NCI-H187 (cell line): ENCODE measurements at regions not wholly inside any gene's neighbourhood (a gene's known extent, or its start where the extent isn't known, plus 50 kb on each side); places are given as distances from the start of the nearest gene placed in this dataset.

Source experiments
- DNase-seq, 2 experiments: peaks; one replicate each; lab custom pipeline; 2025; lab: John Stamatoyannopoulos, UW

DNA sequence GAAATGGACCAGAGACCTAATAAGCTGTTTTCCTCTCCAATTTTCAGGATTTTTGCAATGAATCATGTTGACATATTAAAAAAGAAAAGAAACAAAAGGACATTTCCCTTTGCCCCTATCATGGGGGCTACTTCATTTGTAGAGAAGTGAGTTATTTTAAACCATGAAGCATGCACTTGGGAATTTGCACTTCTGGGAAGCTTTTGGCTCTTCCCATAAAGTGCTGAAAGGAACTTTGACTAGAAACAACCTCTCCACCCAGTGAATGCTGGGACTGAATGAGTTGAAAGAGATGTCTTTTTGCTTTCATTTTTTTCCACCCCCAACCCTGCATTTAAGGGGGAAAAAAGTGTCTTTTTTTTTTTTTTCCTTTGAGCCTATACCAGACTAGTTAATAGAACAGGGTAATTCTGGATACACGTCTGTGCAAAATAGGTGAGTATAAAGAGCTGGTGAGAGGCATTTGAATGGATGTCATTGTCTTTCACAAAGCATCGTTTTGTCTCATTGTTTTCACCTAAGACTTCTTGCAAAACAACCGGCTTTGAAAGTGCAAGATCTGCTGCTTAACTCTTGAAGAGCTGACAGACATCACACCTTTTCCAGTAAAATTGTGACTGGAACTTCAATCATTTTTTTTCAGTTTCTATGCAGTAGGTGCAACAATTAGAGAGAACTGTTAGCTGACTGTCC lies 138.7 kb upstream of the BACH2 start:
- no peak for DNase-seq

DNA sequence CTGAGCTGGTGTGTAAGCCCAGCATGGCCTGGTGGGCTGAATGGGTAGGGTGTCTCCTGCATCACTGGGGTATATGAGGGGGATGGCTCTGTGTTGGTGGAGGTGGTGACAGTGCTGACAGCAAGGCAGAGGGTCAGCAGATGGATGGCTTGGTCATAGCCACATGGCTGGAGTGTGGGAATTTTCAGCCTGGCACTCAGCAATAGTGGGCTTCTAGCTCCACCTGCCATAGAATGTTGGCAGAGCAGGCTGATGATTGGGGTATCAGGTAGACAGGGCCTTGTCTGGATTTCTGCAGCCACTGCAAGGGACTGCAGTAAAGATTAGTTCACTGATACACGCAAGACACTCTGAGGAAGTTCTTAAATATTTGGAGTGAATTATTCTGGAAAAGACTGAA lies 137.5 kb upstream of the BACH2 start:
- DNase-seq, result no peak

DNA sequence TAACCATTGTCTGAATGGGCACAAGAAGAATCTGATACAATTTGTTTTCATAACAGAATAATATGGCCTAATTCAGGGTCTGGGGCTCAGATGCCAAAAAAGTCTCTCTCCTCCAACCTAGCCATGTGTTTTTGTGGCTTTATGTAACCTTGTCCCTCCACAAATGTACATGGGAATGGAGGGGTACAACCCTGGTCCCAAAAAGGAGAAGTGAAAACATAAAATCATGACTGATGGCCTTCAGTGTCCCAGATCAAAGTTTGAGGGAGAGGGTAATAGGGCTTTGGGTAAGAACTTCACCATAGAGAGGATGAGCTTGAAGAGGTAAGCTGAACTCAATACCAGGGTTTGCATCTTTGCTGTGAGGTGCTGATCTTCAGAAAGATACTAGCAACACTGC lies 136.3 kb upstream of the BACH2 start:
- DNase-seq, result no peak

DNA sequence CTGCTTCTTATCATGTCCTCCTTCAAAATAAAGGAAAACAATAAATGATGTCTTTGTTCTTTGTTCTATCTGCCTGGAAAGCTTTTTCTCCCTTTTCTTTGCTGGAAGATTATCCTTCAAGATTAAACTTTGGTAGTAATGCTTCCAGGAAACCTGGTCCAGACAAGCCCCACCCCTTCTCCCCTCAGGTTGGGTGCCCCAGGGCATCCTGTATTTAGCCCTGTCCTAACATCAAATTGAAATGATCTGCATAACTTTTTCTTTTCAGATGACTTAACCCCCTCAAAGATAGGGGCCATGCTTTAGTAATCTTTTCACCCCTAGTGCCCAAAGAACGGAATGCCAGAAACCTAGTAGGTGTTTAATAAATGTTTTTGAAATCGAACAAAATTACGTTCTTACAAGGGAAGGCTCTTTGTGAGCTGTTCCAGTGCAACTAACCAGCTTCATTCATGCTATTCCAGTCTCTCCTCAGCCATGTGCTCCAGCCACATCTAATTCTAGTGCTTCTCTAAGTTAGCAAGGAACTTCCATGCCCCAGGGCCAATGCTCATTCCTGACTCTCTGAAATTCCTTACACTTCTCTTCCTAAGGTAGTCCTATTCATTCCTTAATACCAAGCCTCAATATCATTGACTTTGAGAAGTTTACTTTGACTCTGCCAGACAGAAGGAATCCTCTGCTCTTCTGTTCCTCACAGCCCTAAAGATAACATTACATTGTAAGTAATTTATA lies 135.6 kb upstream of the BACH2 start:
- DNase-seq, result no peak

DNA sequence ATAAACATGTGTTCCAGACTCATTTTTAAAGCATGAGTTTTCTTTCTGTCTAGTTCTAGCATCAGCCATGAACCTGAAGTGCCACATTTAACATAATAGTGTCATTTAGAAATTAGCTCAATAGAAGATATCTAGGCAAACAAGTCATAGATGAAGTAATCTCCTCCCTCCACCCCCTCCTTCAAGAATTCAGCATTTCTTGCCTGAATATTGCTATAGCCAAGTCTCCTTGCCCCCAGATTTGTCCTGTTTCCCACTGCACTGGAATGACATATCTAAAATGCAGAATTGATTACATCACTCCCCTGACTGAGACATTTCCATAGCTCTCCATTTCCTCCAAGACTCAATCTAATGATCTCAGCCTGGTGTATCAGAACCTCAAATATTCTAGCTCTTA lies 134.9 kb upstream of the BACH2 start:
- no peak for DNase-seq

DNA sequence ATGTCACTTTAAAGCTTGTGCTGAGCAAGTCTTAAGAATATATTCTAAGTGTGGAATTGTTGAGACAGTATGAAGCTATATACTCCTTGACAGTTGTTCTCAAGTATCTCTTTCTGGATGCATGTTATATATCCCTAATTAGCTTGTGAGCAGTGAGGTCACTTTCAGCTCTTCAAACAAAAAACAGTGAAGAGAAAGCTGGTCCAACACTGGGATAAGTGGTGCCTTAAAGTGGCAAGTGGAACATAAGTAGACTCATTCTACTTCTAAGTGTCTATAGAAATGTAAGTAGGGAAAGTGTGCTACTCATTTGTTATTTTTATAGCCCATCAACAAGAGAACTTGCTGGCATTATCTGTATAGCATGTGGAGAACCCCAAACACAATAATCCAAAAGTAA lies 133.1 kb upstream of the BACH2 start:
- peak in 1 of 2 experiments; percentile 4 for DNase-seq

DNA sequence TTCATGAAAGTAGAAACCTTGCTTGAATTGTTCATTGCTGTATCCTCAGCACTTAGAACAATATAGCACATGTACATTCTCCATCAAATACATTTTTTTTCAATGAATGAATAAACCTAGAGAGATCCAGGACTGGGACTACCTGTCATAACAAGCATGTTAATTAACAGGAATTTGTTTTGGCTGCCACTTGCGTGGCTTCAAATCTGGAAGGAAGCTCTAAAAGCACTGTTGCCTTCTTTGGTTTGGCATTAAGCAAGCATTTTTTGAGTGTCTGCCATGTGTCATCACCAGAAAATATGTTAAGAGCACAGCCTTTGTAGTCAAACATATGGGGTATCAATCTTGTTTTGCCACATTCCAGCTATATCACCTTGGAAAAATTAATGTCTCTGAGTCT lies 131.9 kb upstream of the BACH2 start:
- DNase-seq, result no peak

DNA sequence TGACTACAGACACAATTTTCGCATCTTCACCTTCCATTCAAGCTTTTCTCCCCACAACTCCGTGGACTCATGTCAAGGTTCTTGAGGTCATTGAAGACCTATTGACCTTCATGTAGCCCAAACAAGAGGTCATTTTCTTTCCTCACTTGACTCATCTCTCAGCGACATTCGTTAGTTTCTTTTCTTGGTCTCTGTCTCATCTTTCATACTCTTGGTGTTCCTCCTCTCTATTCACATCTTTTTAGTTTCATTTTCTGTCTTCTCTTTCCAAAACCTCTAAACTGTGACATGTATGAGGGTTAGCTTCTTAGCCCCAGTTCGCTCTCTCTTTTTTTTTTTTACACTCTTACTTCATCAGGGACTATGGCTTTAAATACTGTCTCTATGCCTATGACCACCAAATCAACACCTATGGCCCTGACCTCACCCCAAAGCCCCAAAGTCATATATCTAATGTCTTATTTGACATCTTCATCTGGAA lies 128.6 kb upstream of the BACH2 start:
- no peak for DNase-seq

DNA sequence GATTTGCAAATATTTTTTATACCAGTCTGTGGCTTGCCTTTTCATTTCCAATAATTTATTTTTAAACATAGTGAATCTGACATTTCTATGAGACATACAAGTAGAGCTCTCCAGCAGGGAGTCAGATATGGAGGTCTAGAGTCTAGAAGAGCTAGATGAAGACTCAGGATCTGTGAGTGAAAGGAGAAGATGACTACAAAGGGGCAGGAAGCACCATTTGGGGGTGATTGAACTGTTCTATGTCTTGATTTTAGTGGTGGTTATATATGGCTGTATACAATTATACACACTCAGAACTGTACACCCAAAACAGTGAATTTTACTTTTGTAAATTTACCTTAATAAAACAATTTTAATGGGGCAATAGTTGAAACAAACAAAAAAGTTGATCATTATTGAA lies 127.9 kb upstream of the BACH2 start:
- no peak for DNase-seq

DNA sequence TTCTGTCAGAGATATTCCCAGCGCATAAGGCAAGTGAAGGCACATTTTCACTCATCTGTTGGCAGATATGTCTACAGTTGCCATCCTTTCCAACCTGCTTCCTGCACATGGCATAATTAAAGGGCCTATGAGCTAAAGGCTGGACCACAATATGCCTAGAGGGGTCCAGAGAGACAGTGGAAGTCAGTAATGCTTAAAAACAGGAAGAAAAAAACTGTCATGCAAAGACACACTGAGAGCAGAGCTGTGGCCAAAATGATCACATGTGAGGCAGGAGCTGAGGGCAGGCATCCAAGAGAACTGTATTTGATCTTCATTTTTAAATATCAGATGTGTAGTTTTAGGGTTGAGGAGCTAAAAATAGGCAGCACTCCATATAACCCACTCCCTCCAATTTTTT lies 125.0 kb upstream of the BACH2 start:
- no peak for DNase-seq

DNA sequence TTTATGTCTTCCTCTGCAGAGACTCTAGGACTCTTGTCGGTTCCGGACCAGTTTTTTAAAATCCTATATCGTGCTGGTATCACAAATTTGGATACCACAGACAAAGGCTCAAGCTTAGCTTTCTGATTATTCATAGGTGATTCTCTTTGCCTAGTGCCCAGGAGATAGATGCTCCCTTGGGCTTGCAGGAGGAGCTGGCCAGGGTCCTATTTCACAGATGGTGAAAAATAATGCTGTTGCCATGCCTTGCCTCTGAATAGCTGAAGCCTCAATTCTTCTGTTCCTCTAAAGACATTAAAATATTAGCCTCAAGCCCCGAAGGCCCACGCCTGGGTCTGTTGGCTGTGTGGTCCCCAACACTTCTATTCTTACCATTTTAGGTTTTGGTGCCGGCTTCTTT lies 123.9 kb upstream of the BACH2 start:
- no peak for DNase-seq

DNA sequence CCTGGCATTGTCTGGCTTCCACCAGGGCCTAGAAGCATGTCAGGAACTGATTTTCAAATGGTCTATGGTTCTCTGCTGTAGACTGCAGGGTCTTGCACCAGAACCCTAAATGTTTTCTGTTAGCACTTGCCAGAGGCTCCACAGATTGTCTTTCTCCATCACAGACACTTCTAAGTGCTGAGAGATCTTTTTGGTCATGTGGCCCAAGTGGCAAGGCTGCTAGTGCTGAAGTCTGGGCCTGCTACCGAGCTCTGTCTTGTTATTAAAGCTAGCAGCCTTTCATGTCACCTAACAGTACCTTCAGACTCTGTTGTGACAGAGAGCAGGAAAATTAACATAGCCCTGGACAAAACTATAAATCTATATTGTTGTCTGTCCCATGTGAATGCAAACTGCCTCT lies 120.7 kb upstream of the BACH2 start:
- DNase-seq, result no peak

DNA sequence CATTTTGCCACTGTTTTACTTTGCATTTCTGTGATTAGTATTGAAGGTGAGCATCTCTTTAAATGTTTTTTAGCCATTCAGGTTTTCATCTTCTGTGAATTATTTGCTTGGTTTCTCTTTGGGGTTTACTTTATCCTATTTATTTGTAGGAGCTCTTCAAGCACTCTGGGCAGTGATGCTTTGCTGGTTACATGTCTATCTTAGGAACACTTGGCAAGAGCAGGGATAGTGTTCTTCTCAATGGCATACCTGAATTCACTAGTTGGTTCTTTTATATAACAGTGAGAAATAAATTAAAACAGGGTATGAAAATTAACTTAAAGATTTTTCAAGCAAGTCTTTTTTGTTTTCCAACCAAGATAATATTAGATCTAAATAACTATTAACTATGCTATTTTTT lies 119.7 kb upstream of the BACH2 start:
- DNase-seq, result no peak

DNA sequence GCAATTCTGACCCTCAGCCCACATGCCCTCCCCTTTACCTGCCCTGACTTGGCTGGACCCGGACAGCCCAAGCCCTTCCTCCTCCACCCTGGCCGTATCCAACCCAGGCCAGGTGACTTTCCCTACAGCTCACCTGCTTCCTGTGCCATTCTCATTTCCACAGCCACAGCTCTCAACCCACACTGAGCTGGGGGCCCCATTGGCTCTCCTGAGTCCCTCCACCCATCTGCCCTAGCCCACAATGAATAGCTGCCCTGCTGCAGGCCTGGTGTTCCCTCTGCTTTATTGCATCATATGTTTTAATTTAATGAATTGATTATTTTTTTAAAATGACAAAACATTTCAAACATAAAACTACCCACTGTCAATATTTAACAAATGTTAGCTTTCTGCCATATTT lies 118.5 kb upstream of the BACH2 start:
- no peak for DNase-seq

DNA sequence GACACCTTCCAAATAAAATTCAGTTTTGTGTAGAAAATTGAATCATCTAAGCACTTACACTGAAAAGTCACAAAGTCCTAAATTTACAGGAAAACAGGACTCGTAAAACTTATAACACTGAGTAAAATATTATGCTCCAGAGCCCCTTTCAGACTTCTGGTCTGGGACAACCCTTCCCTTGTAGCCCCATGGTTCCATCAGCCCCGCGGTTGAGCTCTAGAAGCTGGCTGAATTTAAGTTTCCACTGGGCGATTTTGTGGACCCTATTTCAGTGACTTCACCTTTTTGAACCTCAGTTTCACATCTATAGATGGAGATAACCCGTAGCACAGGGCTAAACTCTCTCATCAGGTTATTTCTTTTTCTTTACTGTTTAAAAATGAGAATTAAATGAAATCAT lies 117.7 kb upstream of the BACH2 start:
- no peak for DNase-seq

DNA sequence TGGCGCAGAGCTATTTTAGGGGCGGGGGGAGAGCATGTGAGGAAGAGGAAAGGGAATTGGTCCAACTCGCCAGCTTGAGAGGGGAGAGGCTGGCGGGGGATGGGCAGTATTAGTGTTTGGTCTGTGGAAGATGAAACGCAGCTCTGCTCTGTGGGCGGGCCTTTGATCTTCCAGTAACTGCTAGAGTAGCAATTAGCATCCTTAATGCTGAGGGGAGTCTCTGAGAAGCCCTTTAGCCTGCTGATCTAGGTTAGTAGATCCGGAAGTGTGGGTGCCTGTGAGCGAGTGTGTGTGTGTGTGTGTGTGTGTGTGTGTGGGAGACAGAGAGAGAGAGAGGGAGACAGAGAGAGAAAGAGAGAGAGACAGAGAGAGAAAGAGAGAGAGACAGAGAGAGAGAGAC lies 117.2 kb upstream of the BACH2 start:
- no peak for DNase-seq

DNA sequence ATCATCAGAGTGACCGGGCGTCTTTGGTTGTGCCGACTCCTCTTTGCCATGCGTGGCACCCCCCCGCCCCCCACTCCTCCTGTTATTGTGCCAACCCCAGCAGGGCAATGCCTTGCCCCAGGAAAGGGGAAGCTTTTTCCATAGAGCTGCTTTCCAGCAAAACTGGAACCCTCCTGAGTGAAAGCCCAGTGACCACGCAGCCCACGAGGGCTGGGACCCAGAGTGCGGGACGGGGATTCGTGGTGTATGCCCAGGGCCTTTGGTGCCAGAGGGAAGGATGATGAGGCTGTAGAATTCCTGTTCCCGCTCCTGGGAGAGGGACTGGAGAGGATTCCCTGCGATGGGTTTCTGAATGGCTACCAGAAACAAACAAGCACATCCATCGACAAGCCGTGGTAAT lies 116.8 kb upstream of the BACH2 start:
- no peak for DNase-seq

DNA sequence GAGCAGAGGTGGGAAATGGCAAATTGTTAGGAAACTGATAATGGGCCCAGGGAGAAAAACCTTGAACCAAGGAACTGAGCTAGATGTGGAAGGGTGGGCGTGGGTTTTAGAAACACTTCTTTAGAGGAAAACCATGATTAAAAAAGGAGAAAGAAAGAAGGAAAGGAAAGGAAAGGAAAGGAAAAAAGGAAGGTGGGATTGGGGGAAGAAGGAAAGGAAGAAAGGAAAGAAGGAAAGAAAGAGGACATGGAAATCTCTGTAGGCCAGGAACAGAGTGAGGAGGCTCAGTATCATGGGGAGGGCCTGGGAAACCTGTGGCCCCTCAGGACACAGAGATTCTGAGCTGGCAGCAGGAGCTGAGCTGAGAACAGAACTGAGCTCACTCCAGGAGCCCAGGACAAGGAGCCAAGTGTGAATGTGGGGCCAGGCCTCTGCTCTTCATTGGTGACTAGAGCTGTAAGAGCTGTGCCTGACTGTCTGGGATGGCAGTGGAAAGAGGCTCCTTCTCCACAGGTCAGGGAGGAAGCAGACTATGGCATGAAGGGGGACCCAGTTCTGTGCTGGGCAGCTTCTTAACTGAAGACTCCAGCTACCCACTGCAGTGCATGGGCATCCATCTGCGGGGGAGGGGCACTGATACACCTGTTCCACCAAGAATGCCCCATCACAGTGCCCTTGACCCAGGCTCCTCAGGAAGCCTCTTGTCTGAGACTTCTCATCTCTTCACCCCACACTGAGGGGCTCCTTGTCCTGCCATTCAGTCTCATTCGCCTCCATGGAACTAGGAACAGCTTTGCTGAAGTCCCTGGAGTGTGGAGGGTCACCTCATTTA lies 116.1 kb upstream of the BACH2 start:
- DNase-seq, result no peak

DNA sequence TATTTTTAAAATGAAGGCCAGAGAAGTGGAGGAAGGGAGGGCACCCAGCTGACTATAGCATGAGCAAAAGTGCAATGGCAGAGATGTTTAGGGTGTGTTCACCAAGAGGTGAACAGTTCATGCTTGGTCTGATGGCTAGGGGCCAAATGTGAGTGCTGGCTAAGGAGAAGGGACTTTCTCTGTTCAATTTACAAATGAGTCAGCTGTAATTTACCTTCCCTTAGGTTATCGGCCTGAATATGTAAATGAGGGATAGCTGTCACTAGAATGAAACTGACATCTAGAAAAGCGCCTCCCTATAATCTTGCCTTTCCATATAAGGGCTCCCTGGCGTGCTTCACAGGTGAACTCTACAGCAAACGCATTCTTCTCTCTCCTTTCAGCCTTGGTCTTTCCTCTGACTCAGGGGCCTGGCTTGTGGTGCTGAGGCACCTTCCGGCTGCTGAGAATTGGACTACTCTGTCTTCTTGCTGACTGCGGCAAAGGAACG lies 114.7 kb upstream of the BACH2 start:
- DNase-seq, result no peak

DNA sequence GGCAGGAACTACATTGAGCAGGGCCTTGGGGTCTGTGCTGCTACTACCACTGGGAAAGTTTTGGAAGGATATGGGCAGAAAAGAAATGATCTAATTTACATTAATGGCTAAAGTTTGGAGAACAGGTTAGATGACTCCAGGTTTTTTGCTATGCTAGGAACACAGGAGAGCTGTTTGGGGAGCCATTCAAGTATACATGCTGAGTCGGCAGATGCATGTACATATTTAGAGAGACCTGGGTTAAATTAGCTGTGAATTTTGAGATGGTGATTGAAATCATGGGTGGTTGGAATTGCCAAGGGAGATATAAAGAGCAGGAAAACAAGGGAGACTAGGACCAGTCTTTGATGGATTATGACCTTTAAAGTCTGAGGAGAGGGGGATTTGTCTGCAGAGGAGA lies 113.1 kb upstream of the BACH2 start:
- DNase-seq, result no peak

DNA sequence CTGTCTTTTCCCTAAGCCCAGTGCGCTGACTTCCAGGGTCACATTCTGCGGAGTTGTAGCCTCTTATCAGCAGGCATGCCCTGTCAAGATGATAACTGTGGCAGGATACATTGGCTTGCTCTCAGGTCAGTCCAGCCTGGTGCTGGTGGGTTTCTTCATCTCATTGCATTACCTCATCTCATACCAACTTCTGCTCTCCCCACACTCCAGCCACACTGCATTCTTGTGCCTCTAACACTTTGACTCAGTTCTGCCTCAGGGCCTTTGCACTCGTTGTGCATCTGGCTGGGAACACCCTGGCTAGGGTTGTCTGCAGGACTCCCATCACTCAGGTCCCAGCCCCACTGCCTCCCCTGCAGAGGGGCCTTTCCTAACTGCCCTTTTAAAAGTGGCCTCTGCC lies 110.3 kb upstream of the BACH2 start:
- DNase-seq, result no peak

DNA sequence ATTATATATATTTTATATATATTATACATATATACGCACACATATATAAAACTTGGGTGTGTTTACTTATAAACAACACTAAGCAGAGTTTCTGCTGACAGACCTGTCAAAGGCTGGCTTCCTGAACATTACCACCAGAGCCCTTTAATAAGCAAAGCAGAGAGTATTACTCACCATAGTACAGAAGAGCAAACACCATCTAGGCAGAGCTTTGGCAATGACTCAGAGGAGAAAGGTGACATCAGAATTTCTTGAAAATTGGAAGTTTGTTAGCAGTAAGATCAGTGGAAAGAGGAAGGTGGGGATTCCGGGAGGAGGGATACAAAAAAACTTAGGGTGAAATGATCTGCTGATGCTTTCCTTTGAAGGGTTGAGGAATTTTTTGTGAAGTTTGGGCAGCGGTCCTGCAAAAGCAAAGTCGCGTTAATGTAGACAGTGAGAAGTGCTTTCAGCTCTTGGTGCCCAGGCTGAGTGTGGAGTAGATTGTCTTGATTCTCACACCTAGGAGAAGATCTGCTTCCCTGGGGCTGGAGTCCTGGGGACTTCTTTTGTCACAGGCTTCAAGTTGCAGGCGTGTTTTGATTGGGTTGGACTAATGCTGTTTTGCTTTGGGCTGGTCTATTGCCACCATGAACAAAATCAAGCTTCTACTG lies 109.6 kb upstream of the BACH2 start:
- no peak for DNase-seq
